AG10803 (cell line): ENCODE measurements at regions not wholly inside any gene's neighbourhood (a gene's known extent, or its start where the extent isn't known, plus 50 kb on each side); places are given as distances from the start of the nearest gene placed in this dataset.
"Not testable (repeated sequence)": the region's sequence is repeated elsewhere in the genome, so short reads cannot be mapped to it uniquely, and the experiment has no call there.

Source experiments
- DNase-seq: peaks from one replicate; pipeline ENCODE4 v3.0.0; 2010; ENCODE audit warnings: low read depth
- H3K4me3 ChIP-seq: 2 replicates; pipeline ENCODE4 v1.5.1; 2011; ENCODE audit warnings: mild to moderate bottlenecking, low read length, control low read depth
- CTCF ChIP-seq: conservative IDR thresholded peaks from 2 replicates; pipeline ENCODE4 v1.5.1; 2011; ENCODE audit warnings: mild to moderate bottlenecking, low read length, control low read depth, inconsistent platforms

- no peak for TF ChIP-seq CTCF
- DNase-seq: no peak
- no peak overlapping the region for H3K4me3 ChIP-seq
Measured at GRCh38 chr4:49217492-49217891, 231.4 kb downstream of the CWH43 start.

GRCh38 chr4:49218094-49218493 lies 232.0 kb downstream of the CWH43 start:
- DNase-seq: not testable (repeated sequence)

GRCh38 chr4:49218931-49219330 lies 232.9 kb downstream of the CWH43 start:
- H3K4me3 ChIP-seq, DNase-seq: not testable (repeated sequence)

More at GRCh38 chr4:49218094-49218493, 232.0 kb downstream of the CWH43 start:
- not testable (repeated sequence) for H3K4me3 ChIP-seq

- not testable (repeated sequence) for H3K4me3 ChIP-seq, DNase-seq
Measured at GRCh38 chr4:49219489-49220225, 233.6 kb downstream of the CWH43 start.

GRCh38 chr4:49221209-49221608 lies 235.1 kb downstream of the CWH43 start:
- no peak for DNase-seq
- H3K4me3 ChIP-seq: no peak overlapping the region

GRCh38 chr4:49222810-49223209 lies 236.7 kb downstream of the CWH43 start:
- DNase-seq, H3K4me3 ChIP-seq: not testable (repeated sequence)

More at GRCh38 chr4:49221209-49221608, 235.1 kb downstream of the CWH43 start:
- TF ChIP-seq CTCF: no peak

GRCh38 chr4:49226216-49226866 lies 240.3 kb downstream of the CWH43 start:
- H3K4me3 ChIP-seq, DNase-seq: not testable (repeated sequence)

GRCh38 chr4:49227941-49228340 lies 241.9 kb downstream of the CWH43 start:
- DNase-seq, H3K4me3 ChIP-seq: not testable (repeated sequence)

GRCh38 chr4:49229243-49229642 lies 243.2 kb downstream of the CWH43 start:
- H3K4me3 ChIP-seq, DNase-seq: not testable (repeated sequence)

- H3K4me3 ChIP-seq, DNase-seq: not testable (repeated sequence)
Measured at GRCh38 chr4:49229713-49230112, 243.6 kb downstream of the CWH43 start.

GRCh38 chr4:49233346-49233745 lies 247.3 kb downstream of the CWH43 start:
- not testable (repeated sequence) for DNase-seq, H3K4me3 ChIP-seq

GRCh38 chr4:49233749-49234148 lies 247.7 kb downstream of the CWH43 start:
- H3K4me3 ChIP-seq, DNase-seq: not testable (repeated sequence)

- not testable (repeated sequence) for H3K4me3 ChIP-seq, DNase-seq
Measured at GRCh38 chr4:49234382-49234781, 248.3 kb downstream of the CWH43 start.

- not testable (repeated sequence) for H3K4me3 ChIP-seq, DNase-seq
Measured at GRCh38 chr4:49235413-49236160, 249.5 kb downstream of the CWH43 start.

- DNase-seq, H3K4me3 ChIP-seq: not testable (repeated sequence)
Measured at GRCh38 chr4:49236474-49236873, 250.4 kb downstream of the CWH43 start.

- not testable (repeated sequence) for H3K4me3 ChIP-seq, DNase-seq
Measured at GRCh38 chr4:49241295-49241694, 255.2 kb downstream of the CWH43 start.

- H3K4me3 ChIP-seq, DNase-seq: not testable (repeated sequence)
Measured at GRCh38 chr4:49262786-49263185, 276.7 kb downstream of the CWH43 start.
